BJ (cell line): ENCODE measurements at regions not wholly inside any gene's neighbourhood (a gene's known extent, or its start where the extent isn't known, plus 50 kb on each side); places are given as distances from the start of the nearest gene placed in this dataset.

Source experiments
- CTCF ChIA-PET: fragments of 350-600 bp; formaldehyde crosslinking; extraction: SDS; loops from one replicate; lab custom pipeline; 2021; ENCODE audit warnings: antibody characterized with exemption, inconsistent platforms; lab: Yijun Ruan, JAX
- POLR2A ChIA-PET: fragments of 300-600 bp; sonication (Branson Sonifier 250); formaldehyde crosslinking; extraction: SDS; loops from one replicate; lab custom pipeline; 2021; ENCODE audit warnings: antibody characterized with exemption; lab: Charles Lee
- DNase-seq: peaks from one replicate; pipeline ENCODE4 v3.0.0-alpha.2; 2011; ENCODE audit warnings: low read depth
- H3K27me3 ChIP-seq: 2 replicates; pipeline ENCODE4 v1.6.0; 2011; ENCODE audit warnings: low read length; ENCODE audit not compliant: control insufficient read depth, insufficient read depth
- H3K36me3 ChIP-seq: 2 replicates; pipeline ENCODE4 v1.5.1; 2011; ENCODE audit warnings: low read length; ENCODE audit not compliant: control insufficient read depth, insufficient read depth
- H3K4me3 ChIP-seq: 2 replicates; pipeline ENCODE4 v1.5.1; 2011; ENCODE audit warnings: low read depth, mild to moderate bottlenecking, control low read depth, low read length
- CTCF ChIP-seq: IDR thresholded peaks from 2 replicates; pipeline ENCODE4 v1.5.1; 2011; ENCODE audit warnings: low read depth, mild to moderate bottlenecking, control low read depth, inconsistent platforms, low read length, moderate library complexity; ENCODE audit not compliant: insufficient read depth

GRCh38 chr5:4230471-4230785 is 634.8 kb downstream of the IRX1 start:
- no peak for TF ChIP-seq CTCF
- H3K4me3 ChIP-seq = no peak overlapping the region
- H3K27me3 ChIP-seq = no peaks in the 10 kb centered on the region
- no peaks in the 10 kb centered on the region for H3K36me3 ChIP-seq
- POLR2A ChIA-PET = no interaction called here
- CTCF ChIA-PET = no interaction called here
- no peak for DNase-seq

GRCh38 chr5:4230786-4231641 is 635.4 kb downstream of the IRX1 start:
- no peak overlapping the region for H3K4me3 ChIP-seq
- DNase-seq = no peak
- no peak for TF ChIP-seq CTCF
- CTCF ChIA-PET = interaction anchor here (0.6 kb wide), 1 partner anchor 22 kb away, joined by 3 read pairs; no protein-coding TSS in a partner anchor
- H3K27me3 ChIP-seq = no peaks in the 10 kb centered on the region
- POLR2A ChIA-PET = no interaction called here
- H3K36me3 ChIP-seq = no peaks in the 10 kb centered on the region

GRCh38 chr5:4232084-4232483 is 636.5 kb downstream of the IRX1 start:
- ChIA-PET CTCF (no interaction called here), POLR2A (no interaction called here)
- Histone ChIP-seq H3K27me3 (no peaks in the 10 kb centered on the region), H3K36me3 (no peaks in the 10 kb centered on the region), H3K4me3 (no peak overlapping the region)
- TF ChIP-seq CTCF = no peak
- DNase-seq = no peak

- Histone ChIP-seq H3K36me3 (no peaks in the 10 kb centered on the region), H3K27me3 (no peaks in the 10 kb centered on the region), H3K4me3 (no peak overlapping the region)
- DNase-seq = no peak
- no peak for TF ChIP-seq CTCF
- CTCF ChIA-PET = no interaction called here
- POLR2A ChIA-PET = no interaction called here
Observed at GRCh38 chr5:4233671-4234070, 638.0 kb downstream of the IRX1 start.

- no peaks in the 10 kb centered on the region for H3K36me3 ChIP-seq
- no peak for DNase-seq
- TF ChIP-seq CTCF = no peak
- H3K27me3 ChIP-seq = no peaks in the 10 kb centered on the region
- ChIA-PET POLR2A (no interaction called here), CTCF (no interaction called here)
- no peak overlapping the region for H3K4me3 ChIP-seq
Observed at GRCh38 chr5:4243479-4244264, 648.0 kb downstream of the IRX1 start.
